ENCODE measurements at regions not wholly inside any gene's neighbourhood (a gene's known extent, or its start where the extent isn't known, plus 50 kb on each side); places are given as distances from the start of the nearest gene placed in this dataset.
"Not testable (repeated sequence)": the region's sequence is repeated elsewhere in the genome, so short reads cannot be mapped to it uniquely, and the experiment has no call there.

DNA sequence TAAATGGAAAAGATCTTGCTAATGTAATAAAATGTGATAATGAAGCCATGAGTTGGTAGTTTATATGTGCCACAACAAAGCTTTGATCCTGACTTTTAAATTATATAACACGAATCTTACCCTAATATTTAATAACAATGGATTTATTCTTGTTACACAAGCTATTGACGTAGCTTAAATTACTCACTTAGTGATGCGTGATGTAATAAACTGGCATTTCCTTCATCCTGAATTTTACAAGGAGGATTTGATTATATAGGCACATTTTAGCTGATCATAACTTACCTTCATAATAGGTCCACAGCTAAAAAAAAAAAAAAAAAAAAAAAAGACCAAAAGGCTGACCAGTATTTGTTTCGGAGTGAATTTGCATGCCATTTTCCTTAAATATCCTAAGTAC, 76.2 kb upstream of the IVNS1ABP start:
- Mint-ChIP-seq H3K36me3 (ENCODE audit: unreplicated experiment) (no peaks in the 10 kb centered on the region), H3K4me1 (ENCODE audit: unreplicated experiment) (peaks cover 9% of the 10 kb centered on the region), H3K4me3 (ENCODE audit: unreplicated experiment) (no peak overlapping the region), H3K27ac (ENCODE audit: unreplicated experiment) (no peak overlapping the region), H3K27me3 (ENCODE audit: unreplicated experiment) (no peaks in the 10 kb centered on the region), H3K9me3 (ENCODE audit: unreplicated experiment) (no peaks in the 10 kb centered on the region)
- TF ChIP-seq, protein P1, sequence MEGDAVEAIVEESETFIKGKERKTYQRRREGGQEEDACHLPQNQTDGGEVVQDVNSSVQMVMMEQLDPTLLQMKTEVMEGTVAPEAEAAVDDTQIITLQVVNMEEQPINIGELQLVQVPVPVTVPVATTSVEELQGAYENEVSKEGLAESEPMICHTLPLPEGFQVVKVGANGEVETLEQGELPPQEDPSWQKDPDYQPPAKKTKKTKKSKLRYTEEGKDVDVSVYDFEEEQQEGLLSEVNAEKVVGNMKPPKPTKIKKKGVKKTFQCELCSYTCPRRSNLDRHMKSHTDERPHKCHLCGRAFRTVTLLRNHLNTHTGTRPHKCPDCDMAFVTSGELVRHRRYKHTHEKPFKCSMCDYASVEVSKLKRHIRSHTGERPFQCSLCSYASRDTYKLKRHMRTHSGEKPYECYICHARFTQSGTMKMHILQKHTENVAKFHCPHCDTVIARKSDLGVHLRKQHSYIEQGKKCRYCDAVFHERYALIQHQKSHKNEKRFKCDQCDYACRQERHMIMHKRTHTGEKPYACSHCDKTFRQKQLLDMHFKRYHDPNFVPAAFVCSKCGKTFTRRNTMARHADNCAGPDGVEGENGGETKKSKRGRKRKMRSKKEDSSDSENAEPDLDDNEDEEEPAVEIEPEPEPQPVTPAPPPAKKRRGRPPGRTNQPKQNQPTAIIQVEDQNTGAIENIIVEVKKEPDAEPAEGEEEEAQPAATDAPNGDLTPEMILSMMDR (IDR thresholded peaks at IDR 0.05) = no peak
- DNase-seq (ENCODE audit: extremely low spot score, unreplicated experiment) = no peak

DNA sequence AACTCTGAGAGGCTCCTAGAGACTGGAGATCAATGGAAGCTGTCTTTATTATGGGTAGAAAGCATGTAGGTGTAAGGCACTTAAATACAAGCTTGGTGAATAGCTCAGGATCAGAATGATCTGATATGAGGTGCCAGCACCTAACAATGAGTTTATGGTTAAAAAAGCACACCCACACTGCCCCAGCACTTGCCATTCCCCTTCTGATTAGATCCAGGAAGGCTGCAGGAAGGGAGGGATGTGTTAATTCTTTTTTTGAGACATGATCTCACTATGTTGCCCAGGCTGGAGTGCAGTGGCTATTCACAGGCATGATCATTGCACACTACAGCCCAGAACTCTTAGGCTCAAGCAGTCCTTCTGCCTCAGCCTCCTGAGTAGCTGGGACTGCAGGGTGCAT, 71.8 kb upstream of the IVNS1ABP start:
- H3K4me3 Mint-ChIP-seq (ENCODE audit: unreplicated experiment) = no peak overlapping the region
- H3K9me3 Mint-ChIP-seq (ENCODE audit: unreplicated experiment) = no peaks in the 10 kb centered on the region
- no peak overlapping the region for H3K27ac Mint-ChIP-seq (ENCODE audit: unreplicated experiment)
- H3K36me3 Mint-ChIP-seq (ENCODE audit: unreplicated experiment) = peaks cover 2% of the 10 kb centered on the region
- TF ChIP-seq, protein P1 (IDR thresholded peaks at IDR 0.05) = no peak
- no peaks in the 10 kb centered on the region for H3K4me1 Mint-ChIP-seq (ENCODE audit: unreplicated experiment)
- no peaks in the 10 kb centered on the region for H3K27me3 Mint-ChIP-seq (ENCODE audit: unreplicated experiment)
- no peak for DNase-seq (ENCODE audit: extremely low spot score, unreplicated experiment)

DNA sequence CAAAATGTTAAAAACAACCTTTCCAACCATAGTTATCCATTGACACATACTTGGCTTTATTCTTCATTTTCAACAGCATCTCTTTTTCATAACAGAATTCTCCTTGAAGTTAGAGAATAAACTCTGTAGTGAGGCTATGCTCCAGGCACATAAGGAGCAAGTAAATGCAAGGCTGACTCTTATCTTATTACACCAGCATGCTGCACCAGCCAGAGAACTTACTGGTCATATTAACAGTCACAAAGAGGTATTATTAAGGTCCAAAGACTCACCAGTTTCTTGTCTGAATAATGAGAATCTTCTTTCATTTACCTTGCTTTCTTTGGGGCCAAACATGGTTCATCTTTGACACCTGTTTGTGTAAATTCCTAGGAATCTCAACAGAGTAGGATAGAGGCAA, 71.3 kb upstream of the IVNS1ABP start:
- Mint-ChIP-seq H3K4me3 (ENCODE audit: unreplicated experiment) (no peak overlapping the region), H3K27me3 (ENCODE audit: unreplicated experiment) (no peaks in the 10 kb centered on the region), H3K4me1 (ENCODE audit: unreplicated experiment) (no peaks in the 10 kb centered on the region), H3K36me3 (ENCODE audit: unreplicated experiment) (peaks cover 2% of the 10 kb centered on the region), H3K27ac (ENCODE audit: unreplicated experiment) (no peak overlapping the region), H3K9me3 (ENCODE audit: unreplicated experiment) (no peaks in the 10 kb centered on the region)
- TF ChIP-seq, protein P1 (IDR thresholded peaks at IDR 0.05) = no peak
- no peak for DNase-seq (ENCODE audit: extremely low spot score, unreplicated experiment)

DNA sequence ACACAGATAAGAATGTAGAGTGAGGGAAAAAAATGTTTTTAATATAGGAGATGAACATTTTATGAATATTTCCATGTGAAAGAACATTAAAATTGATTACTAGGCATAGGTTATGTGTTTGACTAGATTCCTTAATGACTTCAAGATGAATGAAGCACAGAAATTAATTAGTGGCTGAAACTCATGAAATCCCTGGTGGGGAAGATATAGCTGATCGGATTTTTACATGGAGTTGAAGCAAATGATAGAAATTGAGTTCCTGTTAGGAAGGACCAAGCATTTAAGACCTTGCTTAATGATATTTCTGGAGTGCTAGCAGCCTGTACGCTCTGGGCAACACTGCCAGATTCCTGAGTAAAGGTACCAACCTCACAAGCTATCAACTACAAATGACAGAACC, 68.9 kb upstream of the IVNS1ABP start:
- Mint-ChIP-seq H3K36me3 (ENCODE audit: unreplicated experiment) (peaks cover 4% of the 10 kb centered on the region), H3K4me1 (ENCODE audit: unreplicated experiment) (no peaks in the 10 kb centered on the region), H3K4me3 (ENCODE audit: unreplicated experiment) (no peak overlapping the region), H3K27me3 (ENCODE audit: unreplicated experiment) (no peaks in the 10 kb centered on the region), H3K27ac (ENCODE audit: unreplicated experiment) (no peak overlapping the region), H3K9me3 (ENCODE audit: unreplicated experiment) (no peaks in the 10 kb centered on the region)
- TF ChIP-seq, protein P1 (IDR thresholded peaks at IDR 0.05) = no peak
- no peak for DNase-seq (ENCODE audit: extremely low spot score, unreplicated experiment)

DNA sequence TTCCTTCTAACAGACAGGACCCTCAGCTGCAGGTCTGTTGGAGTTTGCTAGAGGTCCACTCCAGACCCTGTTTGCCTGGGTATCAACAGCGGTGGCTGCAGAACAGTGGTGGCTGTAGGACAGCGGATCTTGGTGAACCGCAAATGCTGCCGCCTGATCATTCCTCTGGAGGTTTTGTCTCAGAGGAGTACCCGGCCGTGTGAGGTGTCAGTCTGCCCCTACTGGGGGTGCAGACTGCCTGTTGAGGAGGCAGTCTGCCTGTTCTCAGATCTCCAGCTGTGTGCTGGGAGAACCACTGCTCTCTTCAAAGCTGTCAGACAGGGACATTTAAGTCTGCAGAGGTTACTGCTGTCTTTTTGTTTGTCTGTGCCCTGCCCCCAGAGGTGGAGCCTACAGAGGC, 66.8 kb upstream of the IVNS1ABP start:
- not testable (repeated sequence) for DNase-seq (ENCODE audit: extremely low spot score, unreplicated experiment); H3K36me3 Mint-ChIP-seq (ENCODE audit: unreplicated experiment); H3K27me3 Mint-ChIP-seq (ENCODE audit: unreplicated experiment); H3K27ac Mint-ChIP-seq (ENCODE audit: unreplicated experiment); H3K9me3 Mint-ChIP-seq (ENCODE audit: unreplicated experiment); H3K4me3 Mint-ChIP-seq (ENCODE audit: unreplicated experiment); H3K4me1 Mint-ChIP-seq (ENCODE audit: unreplicated experiment)

DNA sequence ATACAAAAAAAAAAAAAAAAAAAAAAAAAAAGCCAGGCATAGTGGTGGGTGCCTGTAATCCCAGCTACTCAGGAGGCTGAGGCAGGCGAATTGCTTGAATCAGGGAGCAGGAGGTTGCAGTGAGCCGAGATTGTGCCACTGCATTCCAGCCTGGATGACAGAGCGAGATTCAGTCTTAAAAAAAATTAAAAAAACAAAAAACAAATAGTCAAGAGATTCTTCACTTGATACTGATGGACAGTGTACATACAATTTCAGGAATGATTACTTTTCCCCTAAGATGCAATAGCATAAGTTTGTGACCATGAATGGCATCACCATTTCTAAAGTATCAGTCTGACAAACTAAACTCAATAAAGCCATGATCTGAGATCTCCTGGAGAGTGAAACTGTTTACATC, 60.8 kb upstream of the IVNS1ABP start:
- Mint-ChIP-seq H3K27ac (ENCODE audit: unreplicated experiment) (peak overlapping the region; percentile 77), H3K36me3 (ENCODE audit: unreplicated experiment) (peaks cover 2% of the 10 kb centered on the region), H3K9me3 (ENCODE audit: unreplicated experiment) (no peaks in the 10 kb centered on the region), H3K4me1 (ENCODE audit: unreplicated experiment) (peaks cover 18% of the 10 kb centered on the region), H3K27me3 (ENCODE audit: unreplicated experiment) (no peaks in the 10 kb centered on the region), H3K4me3 (ENCODE audit: unreplicated experiment) (no peak overlapping the region)
- DNase-seq (ENCODE audit: extremely low spot score, unreplicated experiment) = no peak
- TF ChIP-seq, protein P1 (IDR thresholded peaks at IDR 0.05) = no peak

Measured in osteocyte (in vitro differentiated cells).